ENCODE measurements at regions not wholly inside any gene's neighbourhood (a gene's known extent, or its start where the extent isn't known, plus 50 kb on each side); places are given as distances from the start of the nearest gene placed in this dataset.

- no peak for DNase-seq
Observed at GRCh38 chr7:26520483-26520882, 228.8 kb downstream of the SNX10 start.

GRCh38 chr7:26522633-26523032 lies 231.0 kb downstream of the SNX10 start:
- DNase-seq: no peak

- DNase-seq: peak; percentile 84
Observed at GRCh38 chr7:26525398-26526264, 234.0 kb downstream of the SNX10 start.

GRCh38 chr7:26526265-26526587 lies 234.6 kb downstream of the SNX10 start:
- DNase-seq: no peak

GRCh38 chr7:26531926-26532325 lies 240.3 kb downstream of the SNX10 start:
- no peak for DNase-seq

- DNase-seq: no peak
Observed at GRCh38 chr7:26532471-26532870, 240.8 kb downstream of the SNX10 start.

GRCh38 chr7:26533217-26533616 lies 241.6 kb downstream of the SNX10 start:
- DNase-seq: no peak

- DNase-seq: peak; percentile 93
Observed at GRCh38 chr7:26534649-26535482, 243.2 kb downstream of the SNX10 start.

GRCh38 chr7:26535483-26536007 lies 243.9 kb downstream of the SNX10 start:
- no peak for DNase-seq

- no peak for DNase-seq
Observed at GRCh38 chr7:26538216-26538615, 246.6 kb downstream of the SNX10 start.

- peak; percentile 26 for DNase-seq
Observed at GRCh38 chr7:26538689-26539088, 247.0 kb downstream of the SNX10 start.

GRCh38 chr7:26543340-26543739 lies 251.7 kb downstream of the SNX10 start:
- no peak for DNase-seq

- no peak for DNase-seq
Observed at GRCh38 chr7:26543951-26544350, 252.3 kb downstream of the SNX10 start.

GRCh38 chr7:26546508-26547053 lies 254.9 kb downstream of the SNX10 start:
- no peak for DNase-seq

GRCh38 chr7:26547156-26547555 lies 255.5 kb downstream of the SNX10 start:
- DNase-seq: no peak

GRCh38 chr7:26549281-26549944 lies 257.8 kb downstream of the SNX10 start:
- no peak for DNase-seq

GRCh38 chr7:26550492-26550891 lies 258.8 kb downstream of the SNX10 start:
- no peak for DNase-seq

GRCh38 chr7:26551740-26552139 lies 260.1 kb downstream of the SNX10 start:
- no peak for DNase-seq

- no peak for DNase-seq
Observed at GRCh38 chr7:26553128-26553527, 261.5 kb downstream of the SNX10 start.

GRCh38 chr7:26553582-26553981 lies 261.9 kb downstream of the SNX10 start:
- no peak for DNase-seq

- DNase-seq: no peak
Observed at GRCh38 chr7:26554952-26555351, 263.3 kb downstream of the SNX10 start.

GRCh38 chr7:26556061-26556881 lies 264.6 kb downstream of the SNX10 start:
- DNase-seq: no peak
